Neural cell (in vitro differentiated cells): ENCODE measurements at regions not wholly inside any gene's neighbourhood (a gene's known extent, or its start where the extent isn't known, plus 50 kb on each side); places are given as distances from the start of the nearest gene placed in this dataset.

ENCODE experiments used
- EP300 ChIP-seq: fragments of 450-650 bp; conservative IDR thresholded peaks from 2 replicates; pipeline ENCODE4 v1.6.1; 2014; ENCODE audit warnings: antibody characterized with exemption, mild to moderate bottlenecking, moderate library complexity; ENCODE audit not compliant: poor library complexity, severe bottlenecking
- EZH2 ChIP-seq: fragments of 200-600, 300-800 bp; shearing (Covaris generic), sonication (generic); IDR thresholded peaks from 2 replicates; pipeline ENCODE4 v1.6.1; 2014; ENCODE audit warnings: antibody characterized with exemption, low read length, borderline replicate concordance, mild to moderate bottlenecking; ENCODE audit not compliant: insufficient read depth, poor library complexity, severe bottlenecking
- POLR2AphosphoS5 ChIP-seq: IDR thresholded peaks from 2 replicates; pipeline ENCODE4 v1.6.1; 2012
- RAD21 ChIP-seq: fragments of 450-650 bp; conservative IDR thresholded peaks from 2 replicates; pipeline ENCODE4 v1.6.1; 2014; ENCODE audit warnings: antibody characterized with exemption, mild to moderate bottlenecking, moderate library complexity
- TF ChIP-seq, protein P1 (sequence below): fragments of 450-650 bp; IDR thresholded peaks from 2 replicates; pipeline ENCODE4 v1.5.1; 2014; ENCODE audit warnings: antibody characterized with exemption, mild to moderate bottlenecking, moderate library complexity; ENCODE audit not compliant: poor library complexity, severe bottlenecking

DNA sequence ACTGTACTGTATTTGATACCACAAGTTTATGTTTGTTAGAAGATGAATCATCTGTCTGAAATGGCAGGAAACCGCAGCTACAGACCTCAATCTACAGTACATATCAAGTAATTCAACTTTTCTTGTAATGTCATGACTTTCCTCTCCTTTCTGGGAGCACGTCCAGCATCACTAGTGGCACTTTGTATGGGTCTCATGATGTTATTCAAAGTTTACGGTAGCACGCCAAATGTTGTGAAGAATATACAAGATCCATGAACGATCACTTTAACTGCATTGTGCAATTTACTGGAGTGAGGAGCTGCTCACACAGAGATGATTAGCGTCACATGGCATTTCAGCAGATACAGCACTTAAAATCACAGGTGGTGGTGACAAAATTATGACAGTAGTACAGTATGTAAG is 257.8 kb upstream of the GNAI1 start:
- TF ChIP-seq, protein P1, sequence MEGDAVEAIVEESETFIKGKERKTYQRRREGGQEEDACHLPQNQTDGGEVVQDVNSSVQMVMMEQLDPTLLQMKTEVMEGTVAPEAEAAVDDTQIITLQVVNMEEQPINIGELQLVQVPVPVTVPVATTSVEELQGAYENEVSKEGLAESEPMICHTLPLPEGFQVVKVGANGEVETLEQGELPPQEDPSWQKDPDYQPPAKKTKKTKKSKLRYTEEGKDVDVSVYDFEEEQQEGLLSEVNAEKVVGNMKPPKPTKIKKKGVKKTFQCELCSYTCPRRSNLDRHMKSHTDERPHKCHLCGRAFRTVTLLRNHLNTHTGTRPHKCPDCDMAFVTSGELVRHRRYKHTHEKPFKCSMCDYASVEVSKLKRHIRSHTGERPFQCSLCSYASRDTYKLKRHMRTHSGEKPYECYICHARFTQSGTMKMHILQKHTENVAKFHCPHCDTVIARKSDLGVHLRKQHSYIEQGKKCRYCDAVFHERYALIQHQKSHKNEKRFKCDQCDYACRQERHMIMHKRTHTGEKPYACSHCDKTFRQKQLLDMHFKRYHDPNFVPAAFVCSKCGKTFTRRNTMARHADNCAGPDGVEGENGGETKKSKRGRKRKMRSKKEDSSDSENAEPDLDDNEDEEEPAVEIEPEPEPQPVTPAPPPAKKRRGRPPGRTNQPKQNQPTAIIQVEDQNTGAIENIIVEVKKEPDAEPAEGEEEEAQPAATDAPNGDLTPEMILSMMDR: no peak
- TF ChIP-seq EP300: peak; percentile 82
- TF ChIP-seq RAD21: no peak
- no peak for TF ChIP-seq EZH2
- TF ChIP-seq POLR2AphosphoS5: peak; percentile 94
